HepG2 (cell line): ENCODE measurements at regions not wholly inside any gene's neighbourhood (a gene's known extent, or its start where the extent isn't known, plus 50 kb on each side); places are given as distances from the start of the nearest gene placed in this dataset.

ENCODE experiments used
- ATAC-seq: fragments of 200-7000 bp; cut with Tn5 transposase; 3 replicates; pipeline ENCODE4 v1.9.1; 2020; ENCODE audit warnings: mild to moderate bottlenecking, moderate library complexity
- BruUV-seq: library from RNA; stranded (reverse); fragments of 400-500 nt; replicated peaks from 2 replicates; lab custom pipeline; 2021; lab: Mats Ljungman, UMichigan
- CTCF ChIA-PET: fragments of 300-600 bp; formaldehyde crosslinking; extraction: SDS; loops from one replicate; lab custom pipeline; 2021; ENCODE audit warnings: low total read pairs, inconsistent platforms, low intra/inter-chr PET ratio; lab: Yijun Ruan, JAX
- POLR2A ChIA-PET: fragments of 350-600 bp; sonication (Branson Sonifier 250); formaldehyde crosslinking; loops from one replicate; lab custom pipeline; 2020; ENCODE audit warnings: antibody characterized with exemption, inconsistent platforms; lab: Yijun Ruan, JAX
- DNase-seq: peaks from one replicate; pipeline ENCODE4 v3.0.0-alpha.2; 2015; ENCODE audit warnings: low spot score
- FAIRE-seq: peaks from 3 replicates; lab custom pipeline; 2011; peaks lifted over from hg19 to GRCh38; lab: Jason Lieb, UNC
- H2AFZ ChIP-seq: one replicate; pipeline ENCODE4 v1.6.1; 2011; ENCODE audit warnings: low read length, inconsistent platforms
- H3K27ac ChIP-seq: fragments of 300-600 bp; 3 replicates; pipeline ENCODE4 v1.8.0; 2011; ENCODE audit warnings: mixed run types, mild to moderate bottlenecking, mixed read lengths, low read length, inconsistent platforms; ENCODE audit not compliant: insufficient read depth; ENCODE audit errors: extremely low read length
- H3K27me3 ChIP-seq, 2 experiments: fragments of 200-600 bp in 1 of 2; 2 replicates in 1 of 2; 3 replicates in 1 of 2; pipeline versions ENCODE4 v1.6.0 to v1.8.0; 2011; ENCODE audit warnings: low read length in 2 of 2, mild to moderate bottlenecking in 2 of 2, moderate library complexity in 2 of 2, inconsistent platforms in 1 of 2; ENCODE audit not compliant: insufficient read depth in 2 of 2, control insufficient read depth in 1 of 2
- H3K36me3 ChIP-seq, 2 experiments: fragments of 200-600 bp in 1 of 2; replicated peaks in 1 of 2; 2 replicates in 1 of 2; 3 replicates in 1 of 2; pipeline versions ENCODE4 v1.5.1 to v1.8.0; 2011; ENCODE audit warnings: low read length in 2 of 2, inconsistent platforms in 1 of 2; ENCODE audit not compliant: insufficient read depth in 2 of 2, control insufficient read depth in 1 of 2
- H3K4me1 ChIP-seq: 2 replicates; pipeline ENCODE4 v1.5.1; 2012; ENCODE audit warnings: low read length, inconsistent platforms; ENCODE audit not compliant: insufficient read depth
- H3K4me2 ChIP-seq: 2 replicates; pipeline ENCODE4 v1.6.0; 2011; ENCODE audit warnings: low read depth, low read length, inconsistent platforms
- H3K4me3 ChIP-seq, 3 experiments: fragments of 200-600 bp in 1 of 3; sonication (generic), shearing (Covaris generic) in 1 of 3; replicated peaks in 1 of 3; 2 replicates each; pipeline ENCODE4 v1.5.1; 2011 to 2016; ENCODE audit warnings: low read length in 3 of 3, inconsistent platforms in 2 of 3, low read depth in 2 of 3, mild to moderate bottlenecking in 2 of 3, control low read depth in 1 of 3, mixed read lengths in 1 of 3; ENCODE audit not compliant: insufficient read depth in 1 of 3
- H3K79me2 ChIP-seq: one replicate; pipeline ENCODE4 v1.6.1; 2011; ENCODE audit warnings: low read length, inconsistent platforms; ENCODE audit not compliant: insufficient read depth
- H3K9ac ChIP-seq: 2 replicates; pipeline ENCODE4 v1.6.0; 2011; ENCODE audit warnings: mild to moderate bottlenecking, low read depth, low read length, inconsistent platforms; ENCODE audit not compliant: insufficient read depth
- H3K9me3 ChIP-seq: 2 replicates; pipeline ENCODE4 v1.5.1; 2012; ENCODE audit warnings: mild to moderate bottlenecking, low read length
- H4K20me1 ChIP-seq: 2 replicates; pipeline ENCODE4 v1.6.0; 2011; ENCODE audit warnings: inconsistent platforms, mild to moderate bottlenecking, low read length, moderate library complexity; ENCODE audit not compliant: insufficient read depth
- FOXK2 ChIP-seq: fragments of 450-650 bp; IDR thresholded peaks from 2 replicates; pipeline ENCODE4 v1.6.1; 2016
- HMGXB4 ChIP-seq, 2 experiments: sonication (generic) in 1 of 2; formaldehyde crosslinking in 1 of 2; IDR thresholded peaks; 2 replicates each; pipeline versions ENCODE4 v1.4.0 to v1.6.1; 2018 to 2020; ENCODE audit warnings: missing genetic modification reagents in 2 of 2, borderline replicate concordance in 1 of 2, low read depth in 1 of 2, mild to moderate bottlenecking in 1 of 2, missing biosample characterization in 1 of 2
- NBN ChIP-seq: fragments of 450-650 bp; conservative IDR thresholded peaks from 2 replicates; pipeline ENCODE4 v1.6.1; 2017
- SALL1 ChIP-seq: sonication (generic); formaldehyde crosslinking; IDR thresholded peaks from 2 replicates; pipeline ENCODE4 v1.8.0; 2022; ENCODE audit warnings: mild to moderate bottlenecking, missing genetic modification reagents
- TOE1 ChIP-seq: sonication (generic); formaldehyde crosslinking; IDR thresholded peaks from 2 replicates; pipeline ENCODE4 v1.4.0; 2020; ENCODE audit warnings: mild to moderate bottlenecking, missing genetic modification reagents
- ZBTB43 ChIP-seq: sonication (generic); formaldehyde crosslinking; conservative IDR thresholded peaks from 2 replicates; pipeline ENCODE4 v1.4.0; 2020; ENCODE audit warnings: missing genetic modification reagents
- ZBTB7B ChIP-seq: sonication (generic); formaldehyde crosslinking; IDR thresholded peaks from 2 replicates; pipeline ENCODE4 v1.4.0; 2020; ENCODE audit warnings: missing genetic modification reagents
- ZFP36L1 ChIP-seq: sonication (generic); formaldehyde crosslinking; IDR thresholded peaks from 2 replicates; pipeline ENCODE4 v1.8.0; 2022; ENCODE audit warnings: mild to moderate bottlenecking, missing genetic modification reagents, moderate library complexity
- ZNF678 ChIP-seq: sonication (generic); formaldehyde crosslinking; IDR thresholded peaks from 2 replicates; pipeline ENCODE4 v1.4.0; 2020; ENCODE audit warnings: mild to moderate bottlenecking, missing genetic modification reagents
- WGBS: methylation state at CpG from one replicate; pipeline ENCODE4 v1.1.6; 2017; ENCODE audit warnings: low lambda C conversion rate; 5-methylcytosine and 5-hydroxymethylcytosine counted together
- in situ Hi-C: cut with HindIII; loops from 2 replicates; pipeline ENCODE4 v1.10.0; 2017; ENCODE audit warnings: low pct_unique_long_range_greater_than_20kb; ENCODE audit not compliant: extremely low pct_ligation_motif_present
- intact Hi-C: fragments of 100-400 bp; cut with micrococcal nuclease; formaldehyde crosslinking; loops from one replicate; pipeline ENCODE4 v1.10.0; 2022; ENCODE audit not compliant: unreplicated experiment

DNA sequence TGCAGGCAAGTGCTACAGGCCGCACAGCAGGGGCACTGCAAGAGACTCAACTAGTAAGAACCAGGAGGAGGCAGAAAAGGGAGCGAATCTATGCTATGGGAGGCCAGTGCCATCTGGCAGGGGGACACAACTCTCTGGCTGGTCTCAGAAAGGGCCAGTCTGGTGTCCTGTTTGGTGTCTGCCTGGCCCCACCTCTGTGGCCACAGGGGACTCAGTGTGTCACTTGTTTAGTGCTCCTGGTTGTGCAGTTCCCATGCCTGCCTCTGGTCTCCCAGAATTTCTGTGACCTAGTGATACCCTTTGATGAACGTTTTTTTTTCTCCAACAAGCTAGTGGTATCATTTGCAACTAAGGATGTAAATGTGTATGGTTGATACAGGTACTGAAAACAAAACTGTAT is 59.2 kb upstream of the JCAD start (continued):
- no peak for TF ChIP-seq HMGXB4 (CRISPR knock-in tag; IDR thresholded peaks at IDR 0.05; ENCODE audit: borderline replicate concordance in 1 of 2, low read depth in 1 of 2)
- no peak for TF ChIP-seq ZBTB7B (CRISPR knock-in tag)

DNA sequence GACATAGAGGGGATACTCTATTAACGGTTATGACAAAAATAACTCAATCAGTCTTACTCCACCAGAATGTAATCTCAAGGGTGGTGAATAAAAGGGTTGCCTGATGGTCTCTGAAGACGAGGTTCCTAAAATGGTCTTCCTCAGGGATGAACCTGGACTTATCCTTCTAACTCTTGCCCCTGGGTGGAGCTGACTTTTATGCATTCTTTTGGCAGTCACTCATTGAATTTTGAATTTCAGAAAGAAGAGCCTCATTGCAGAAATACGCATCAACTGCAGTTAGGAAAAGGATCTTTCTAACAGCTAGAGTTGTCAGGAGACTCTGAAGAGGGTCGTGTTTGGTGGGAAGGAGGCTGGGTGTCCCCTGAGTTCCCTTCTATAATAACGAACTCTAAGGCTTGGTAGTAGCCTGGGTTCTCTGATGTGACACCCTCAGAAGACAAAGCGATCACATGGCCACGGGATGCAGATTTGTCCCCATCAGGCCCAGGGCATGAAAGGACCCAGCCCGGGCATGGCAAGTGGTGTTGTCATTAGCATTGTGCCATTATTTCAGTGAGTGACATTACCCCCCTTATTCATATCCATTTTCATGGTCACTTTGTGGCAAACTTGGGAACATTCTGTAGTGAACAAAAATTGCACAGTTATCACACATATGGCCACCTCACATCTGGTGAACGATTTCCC is 58.6 kb upstream of the JCAD start:
- no peak for FAIRE-seq
- CTCF ChIA-PET, result no interaction called here
- intact Hi-C loops, result no loop called here

More for the DNA sequence above, 58.6 kb upstream of the JCAD start:
- H3K27me3 ChIP-seq, result no peaks in the 10 kb centered on the region
- WGBS, result 42% methylated on average over 9 of the region's 9 CpGs
- no peaks in the 10 kb centered on the region for H3K4me1 ChIP-seq
- no peak overlapping the region for H3K27ac ChIP-seq
- no TSS peak for BruUV-seq
- ATAC-seq (no peak), DNase-seq (no peak)
- in situ Hi-C loops, result no loop called here
- TF ChIP-seq FOXK2 (no peak), SALL1 (CRISPR knock-in tag) (no peak), ZNF678 (no peak), NBN (no peak), ZFP36L1 (CRISPR knock-in tag) (no peak), ZBTB43 (CRISPR knock-in tag) (no peak), TOE1 (CRISPR knock-in tag) (no peak)
- H4K20me1 ChIP-seq, result no peaks in the 10 kb centered on the region
- H3K79me2 ChIP-seq, result no peaks in the 10 kb centered on the region
- no peak overlapping the region for H3K4me3 ChIP-seq
- H2AFZ ChIP-seq, result no peak overlapping the region
- no peak overlapping the region for H3K4me2 ChIP-seq
- POLR2A ChIA-PET, result no interaction called here
- H3K36me3 ChIP-seq, result no peaks in the 10 kb centered on the region
- H3K9me3 ChIP-seq, result no peaks in the 10 kb centered on the region
- H3K9ac ChIP-seq, result no peak overlapping the region
